T-helper 17 cell (primary cell): ENCODE measurements at regions not wholly inside any gene's neighbourhood (a gene's known extent, or its start where the extent isn't known, plus 50 kb on each side); places are given as distances from the start of the nearest gene placed in this dataset.

ENCODE experiments used
- ATAC-seq: fragments of 150-1000 bp; cut with Tn5 transposase; 2 replicates; pipeline ENCODE4 v1.10.0; 2021; ENCODE audit warnings: mild to moderate bottlenecking, moderate library complexity
- DNase-seq, 3 donors: peaks; one replicate each; pipeline versions ENCODE4 v3.0.0 to v3.0.0-alpha.2; 2020 to 2021
- H3K9me3 ChIP-seq: one replicate; pipeline ENCODE4 v1.7.0; 2013; ENCODE audit warnings: low read length, mild to moderate bottlenecking; ENCODE audit not compliant: control insufficient read depth, poor library complexity, severe bottlenecking
- H3K27ac Mint-ChIP-seq: one replicate; pipeline ENCODE4 v1.8.0; 2022; ENCODE audit warnings: mild to moderate bottlenecking, moderate library complexity, mixed read lengths
- H3K27me3 Mint-ChIP-seq: one replicate; pipeline ENCODE4 v1.8.0; 2022; ENCODE audit warnings: mixed read lengths
- H3K36me3 Mint-ChIP-seq: one replicate; pipeline ENCODE4 v1.8.0; 2022; ENCODE audit warnings: low read depth, mixed read lengths
- H3K4me1 Mint-ChIP-seq: one replicate; pipeline ENCODE4 v1.8.0; 2022; ENCODE audit warnings: mild to moderate bottlenecking, mixed read lengths
- H3K4me3 Mint-ChIP-seq: one replicate; pipeline ENCODE4 v1.8.0; 2022; ENCODE audit warnings: mild to moderate bottlenecking, moderate library complexity, mixed read lengths

DNA sequence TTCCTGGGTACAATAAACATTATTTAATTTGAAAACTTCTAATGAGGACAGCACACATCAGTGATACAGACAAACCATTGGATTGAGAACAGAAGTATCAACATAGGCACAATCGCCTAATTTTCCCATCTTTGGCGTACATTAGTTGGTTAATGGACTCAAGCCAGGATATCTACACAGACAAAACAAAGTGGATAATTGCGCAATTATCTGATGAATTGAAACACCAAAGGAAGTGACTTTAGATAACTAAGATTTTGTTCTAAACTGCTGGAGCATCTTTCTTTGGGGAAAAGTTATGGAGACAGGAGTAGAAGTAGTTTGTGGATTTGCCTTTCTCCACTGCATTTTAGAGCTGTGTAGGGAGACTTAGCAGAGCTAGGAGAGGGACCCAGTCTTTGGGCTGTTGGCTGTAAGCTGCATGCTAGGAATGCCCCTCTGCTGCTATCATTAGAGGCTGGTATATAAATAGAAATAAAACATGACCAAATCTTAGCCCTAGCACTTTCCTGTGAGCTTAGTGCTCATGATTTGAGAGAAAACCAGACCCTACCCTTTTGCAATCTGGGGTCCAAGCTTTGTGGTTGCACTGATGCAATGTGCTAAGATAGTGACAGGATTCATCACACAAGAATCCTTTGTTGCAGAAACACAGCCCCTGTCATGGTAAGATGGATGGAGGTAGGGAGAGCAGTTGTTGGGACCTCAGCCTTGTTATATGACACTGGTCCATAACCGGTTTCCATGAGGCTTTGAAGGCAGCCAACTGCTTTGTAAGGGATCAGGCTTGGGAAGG, 264.5 kb upstream of the PIK3C3 start:
- DNase-seq: no peak
- Mint-ChIP-seq H3K27ac (no peak overlapping the region), H3K4me1 (no peaks in the 10 kb centered on the region), H3K36me3 (no peaks in the 10 kb centered on the region), H3K27me3 (no peaks in the 10 kb centered on the region), H3K4me3 (no peak overlapping the region)
- no peaks in the 10 kb centered on the region for H3K9me3 ChIP-seq
- no peak for ATAC-seq

DNA sequence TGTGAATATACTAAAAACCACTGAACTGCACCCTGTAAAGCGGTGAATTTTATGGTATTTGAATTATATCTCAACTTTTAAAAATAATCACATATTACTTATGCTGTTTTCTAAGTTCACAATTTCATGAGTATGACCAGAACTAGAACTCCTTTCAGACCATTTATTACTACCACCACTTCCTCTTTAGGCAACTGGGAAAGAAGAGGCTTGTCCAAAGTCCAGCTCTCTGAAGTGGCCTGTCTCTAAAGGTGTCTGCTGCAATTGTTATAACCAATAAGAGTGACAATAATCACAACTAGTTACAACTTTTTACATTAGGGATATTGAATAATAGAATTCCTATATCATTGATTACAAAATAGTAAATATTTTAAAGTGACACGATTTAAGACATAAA, 267.9 kb upstream of the PIK3C3 start:
- Mint-ChIP-seq H3K4me3 (no peak overlapping the region), H3K36me3 (no peaks in the 10 kb centered on the region), H3K27me3 (no peaks in the 10 kb centered on the region), H3K4me1 (no peaks in the 10 kb centered on the region), H3K27ac (no peak overlapping the region)
- DNase-seq (no peak), ATAC-seq (no peak)
- peaks cover 3% of the 10 kb centered on the region for H3K9me3 ChIP-seq

DNA sequence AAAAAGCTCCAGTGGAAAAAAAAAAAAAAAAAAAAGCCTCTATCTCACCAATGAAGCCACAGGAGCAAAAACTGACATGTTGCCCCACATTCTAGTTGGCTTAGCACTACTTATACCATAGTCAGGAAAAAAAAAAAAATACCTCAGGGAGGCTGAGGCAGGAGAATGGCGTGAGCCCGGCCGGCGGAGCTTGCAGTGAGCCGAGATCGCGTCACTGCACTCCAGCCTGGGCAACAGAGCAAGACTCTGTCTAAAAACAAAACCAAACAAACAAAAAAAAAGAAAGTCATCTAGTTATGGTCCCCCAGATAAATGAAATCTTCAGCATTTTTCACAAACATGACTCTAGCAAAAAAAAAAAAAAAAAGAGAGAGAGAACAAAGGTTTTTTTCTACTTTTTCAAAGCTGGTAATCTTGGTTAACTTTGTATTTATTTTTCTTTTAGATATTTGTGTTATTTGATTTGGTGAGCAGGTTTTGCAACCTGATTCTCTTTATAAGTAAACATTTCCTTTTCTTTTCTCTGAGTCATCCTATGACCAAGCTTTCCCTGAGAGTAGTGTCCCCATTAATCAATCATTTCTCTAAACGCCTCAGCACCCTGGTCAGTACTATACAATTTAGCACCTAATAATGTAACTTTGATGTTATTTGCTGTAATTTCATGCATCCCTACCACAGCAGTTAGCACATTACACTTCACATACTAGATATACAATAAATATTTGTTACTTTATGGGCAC, 273.7 kb upstream of the PIK3C3 start:
- no peak for DNase-seq
- Mint-ChIP-seq H3K4me3 (no peak overlapping the region), H3K4me1 (no peaks in the 10 kb centered on the region), H3K27me3 (no peaks in the 10 kb centered on the region), H3K36me3 (no peaks in the 10 kb centered on the region), H3K27ac (no peak overlapping the region)
- peaks cover 3% of the 10 kb centered on the region for H3K9me3 ChIP-seq
- no peak for ATAC-seq

DNA sequence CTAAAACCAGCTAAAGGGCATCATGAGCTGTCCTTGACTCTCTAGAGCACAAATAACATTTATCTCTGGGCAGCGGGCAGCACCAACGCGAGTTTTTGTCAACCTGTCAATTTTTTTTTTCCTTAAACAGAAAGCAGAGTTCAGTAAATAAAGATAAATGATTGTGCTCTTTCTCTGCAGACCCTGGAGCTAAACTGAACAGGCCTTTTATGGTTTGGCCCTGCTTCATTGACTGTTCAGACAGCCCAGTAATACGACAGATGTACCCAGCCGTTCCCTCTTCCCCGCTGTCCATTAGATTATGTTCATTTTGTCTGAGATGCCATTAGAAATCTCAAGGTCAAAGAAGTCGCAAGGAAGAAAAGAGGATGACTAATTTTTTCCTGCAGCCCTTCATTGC, 280.5 kb upstream of the PIK3C3 start:
- no peaks in the 10 kb centered on the region for H3K36me3 Mint-ChIP-seq
- no peak overlapping the region for H3K27ac Mint-ChIP-seq
- no peak for DNase-seq
- no peaks in the 10 kb centered on the region for H3K9me3 ChIP-seq
- H3K27me3 Mint-ChIP-seq: no peaks in the 10 kb centered on the region
- no peak for ATAC-seq
- no peak overlapping the region for H3K4me3 Mint-ChIP-seq
- H3K4me1 Mint-ChIP-seq: no peaks in the 10 kb centered on the region

DNA sequence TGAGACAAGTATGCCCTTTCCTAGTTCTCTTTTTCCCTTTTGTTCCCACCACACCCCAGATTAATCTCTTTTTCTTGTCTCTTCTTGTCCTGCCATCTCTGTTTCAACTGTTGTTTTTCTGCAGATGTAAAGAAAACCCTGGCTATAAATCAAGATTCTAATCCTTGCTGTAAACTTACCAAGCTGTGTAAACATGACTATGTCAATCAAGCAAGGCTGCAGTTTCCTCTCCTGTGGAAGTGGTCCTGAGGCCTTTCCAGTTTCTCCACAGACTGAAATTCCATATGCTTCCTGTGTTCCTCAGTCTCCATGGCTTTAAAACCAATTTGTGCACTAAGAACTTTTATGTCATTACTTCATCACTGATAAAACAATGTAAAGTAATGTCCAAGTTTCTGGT, 288.8 kb upstream of the PIK3C3 start:
- Mint-ChIP-seq H3K27ac (no peak overlapping the region), H3K4me3 (no peak overlapping the region), H3K27me3 (no peaks in the 10 kb centered on the region), H3K36me3 (no peaks in the 10 kb centered on the region), H3K4me1 (no peaks in the 10 kb centered on the region)
- H3K9me3 ChIP-seq: no peaks in the 10 kb centered on the region
- ATAC-seq: no peak
- DNase-seq: no peak

DNA sequence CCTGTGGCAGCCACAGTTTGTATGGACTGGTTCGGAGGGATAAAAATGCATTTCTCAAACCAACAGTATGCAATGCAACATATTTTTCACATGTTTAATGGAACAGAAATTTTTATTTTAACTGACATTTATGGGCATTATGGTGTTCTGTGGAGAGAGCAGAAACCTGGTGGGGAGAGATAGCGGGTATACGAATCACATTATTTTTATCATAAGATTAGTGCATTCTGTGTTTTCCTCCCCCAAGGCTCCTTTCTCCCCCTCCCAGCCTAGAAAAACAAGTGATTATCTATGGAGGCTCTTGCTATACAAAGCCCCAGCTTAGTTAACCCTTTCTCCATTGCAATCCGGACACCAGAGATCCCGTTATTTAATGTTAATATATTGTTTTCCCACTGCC, 289.8 kb upstream of the PIK3C3 start:
- Mint-ChIP-seq H3K36me3 (no peaks in the 10 kb centered on the region), H3K4me3 (no peak overlapping the region), H3K4me1 (no peaks in the 10 kb centered on the region), H3K27ac (no peak overlapping the region), H3K27me3 (no peaks in the 10 kb centered on the region)
- no peaks in the 10 kb centered on the region for H3K9me3 ChIP-seq
- ATAC-seq: no peak
- DNase-seq: no peak

DNA sequence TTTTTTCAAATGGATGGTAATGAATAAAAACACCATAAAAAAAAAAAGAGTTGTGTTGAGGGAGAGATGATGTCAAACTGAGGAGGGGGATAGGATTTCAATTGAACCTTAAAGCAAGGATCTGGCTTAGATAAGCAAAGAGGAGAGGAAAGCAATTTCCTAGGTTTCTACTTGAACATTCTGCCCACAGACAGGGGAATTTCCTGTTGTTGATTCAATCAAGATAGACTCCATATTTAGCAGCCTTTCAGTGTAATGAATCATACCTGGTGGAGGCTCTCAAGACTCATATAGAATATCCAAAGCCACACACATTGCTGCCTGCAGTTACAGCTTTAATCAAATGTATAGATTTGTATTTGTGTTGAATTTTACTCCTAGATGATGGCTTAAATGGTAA, 294.4 kb upstream of the PIK3C3 start:
- H3K4me3 Mint-ChIP-seq: no peak overlapping the region
- no peaks in the 10 kb centered on the region for H3K27me3 Mint-ChIP-seq
- no peak overlapping the region for H3K27ac Mint-ChIP-seq
- no peak for DNase-seq
- H3K4me1 Mint-ChIP-seq: no peaks in the 10 kb centered on the region
- ATAC-seq: no peak
- H3K9me3 ChIP-seq: no peaks in the 10 kb centered on the region
- no peaks in the 10 kb centered on the region for H3K36me3 Mint-ChIP-seq

DNA sequence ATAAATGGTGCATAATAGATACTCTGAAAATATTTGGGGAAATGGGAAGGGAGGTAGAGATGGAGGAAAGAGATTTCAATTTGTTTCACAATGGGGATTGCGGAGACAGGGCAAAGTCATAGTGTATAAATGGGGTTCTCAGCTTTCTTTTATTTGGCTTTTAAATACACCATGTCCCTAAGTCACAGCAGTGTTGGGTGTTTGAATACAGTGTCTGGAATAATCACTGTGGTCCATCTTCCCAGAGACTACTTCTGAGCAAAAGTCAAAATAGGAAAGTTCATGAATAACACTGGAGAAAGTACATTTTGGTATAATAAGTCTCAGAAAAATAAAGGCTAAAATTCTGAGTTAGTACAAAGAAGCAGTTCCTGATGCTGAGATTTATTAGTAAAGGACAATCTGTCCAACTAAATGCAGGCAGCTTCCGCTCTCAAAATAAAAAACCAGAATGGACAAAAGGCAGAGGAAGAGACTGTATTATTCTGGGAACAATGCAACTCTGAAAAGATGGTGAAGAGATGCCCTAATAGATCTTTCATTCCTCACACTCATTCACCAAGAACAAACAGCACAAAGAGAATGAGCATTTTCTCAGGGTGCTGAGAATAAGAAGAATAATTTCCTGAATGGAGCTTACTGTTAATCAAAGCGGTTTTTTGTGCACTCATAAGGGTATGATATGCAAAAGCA, 295.4 kb upstream of the PIK3C3 start:
- no peaks in the 10 kb centered on the region for H3K27me3 Mint-ChIP-seq
- ATAC-seq: no peak

DNA sequence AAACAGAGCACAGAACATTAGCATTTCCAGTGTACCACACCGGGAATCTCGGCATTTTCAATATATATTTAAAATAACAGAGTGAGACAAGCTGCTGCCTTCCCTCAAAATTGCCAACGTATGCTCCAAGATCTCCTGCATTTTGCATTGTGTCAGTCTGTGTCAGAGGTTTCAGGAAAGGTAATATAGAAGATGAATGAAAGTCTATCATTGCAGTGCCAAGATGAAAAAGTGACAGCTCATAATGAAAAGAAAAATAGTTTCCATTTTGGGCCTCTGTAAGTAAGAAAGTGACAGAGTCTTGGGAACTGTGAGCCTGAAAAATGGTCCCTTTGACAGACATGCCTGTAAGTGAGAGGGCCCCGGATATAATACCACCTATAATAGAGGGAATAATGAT, 297.8 kb upstream of the PIK3C3 start:
- DNase-seq (no peak), ATAC-seq (no peak)
- no peaks in the 10 kb centered on the region for H3K9me3 ChIP-seq
- no peak overlapping the region for H3K4me3 Mint-ChIP-seq
- H3K4me1 Mint-ChIP-seq: no peaks in the 10 kb centered on the region
- H3K36me3 Mint-ChIP-seq: no peaks in the 10 kb centered on the region
- H3K27ac Mint-ChIP-seq: no peak overlapping the region
- H3K27me3 Mint-ChIP-seq: no peaks in the 10 kb centered on the region

More for the DNA sequence above, 295.4 kb upstream of the PIK3C3 start:
- no peak overlapping the region for H3K27ac Mint-ChIP-seq
- no peaks in the 10 kb centered on the region for H3K4me1 Mint-ChIP-seq
- no peaks in the 10 kb centered on the region for H3K9me3 ChIP-seq
- H3K36me3 Mint-ChIP-seq: no peaks in the 10 kb centered on the region
- DNase-seq: no peak
- H3K4me3 Mint-ChIP-seq: no peak overlapping the region

DNA sequence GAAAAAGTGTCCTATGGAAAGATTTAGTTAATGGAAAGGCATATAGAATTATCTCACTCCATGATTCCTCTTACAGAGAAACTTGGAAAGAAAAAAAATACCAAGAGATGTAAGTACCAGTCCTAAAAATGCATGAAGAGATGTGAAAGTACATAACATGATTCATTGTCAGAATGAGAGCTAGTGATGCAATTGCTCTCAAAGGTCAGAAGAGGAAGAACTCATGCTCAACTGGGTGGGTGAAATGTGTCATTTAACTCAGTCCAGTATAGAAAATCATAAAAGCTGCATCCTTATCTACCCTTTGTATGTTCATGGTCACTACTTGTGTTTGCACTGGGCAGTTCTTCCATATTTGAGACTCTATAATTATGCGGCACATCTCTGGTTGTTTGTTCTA, 300.0 kb upstream of the PIK3C3 start:
- no peaks in the 10 kb centered on the region for H3K4me1 Mint-ChIP-seq
- DNase-seq: no peak
- no peaks in the 10 kb centered on the region for H3K9me3 ChIP-seq
- no peak for ATAC-seq
- no peak overlapping the region for H3K27ac Mint-ChIP-seq
- H3K36me3 Mint-ChIP-seq: no peaks in the 10 kb centered on the region
- no peaks in the 10 kb centered on the region for H3K27me3 Mint-ChIP-seq
- H3K4me3 Mint-ChIP-seq: no peak overlapping the region

DNA sequence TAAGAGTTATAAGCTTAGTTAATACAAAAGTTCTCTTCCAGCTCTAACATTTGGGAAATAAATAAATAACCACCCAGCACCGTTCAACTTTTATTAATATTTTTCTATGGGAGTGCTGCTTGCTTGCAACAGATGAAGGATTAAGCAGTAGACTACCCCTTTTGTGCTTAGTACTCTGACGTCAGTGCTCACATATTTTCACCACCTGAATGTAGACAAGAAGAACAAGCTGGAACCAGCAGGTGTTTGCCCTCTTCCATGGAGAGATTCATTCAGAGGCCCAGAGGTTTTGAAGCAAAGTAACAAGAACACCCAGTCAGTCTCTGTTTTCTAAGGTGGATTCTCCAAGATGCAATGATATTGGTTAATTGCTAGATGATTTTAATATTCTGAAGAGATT, 307.1 kb upstream of the PIK3C3 start:
- H3K27me3 Mint-ChIP-seq: no peaks in the 10 kb centered on the region
- DNase-seq (no peak), ATAC-seq (no peak)
- no peak overlapping the region for H3K4me3 Mint-ChIP-seq
- no peaks in the 10 kb centered on the region for H3K36me3 Mint-ChIP-seq
- H3K27ac Mint-ChIP-seq: no peak overlapping the region
- no peaks in the 10 kb centered on the region for H3K9me3 ChIP-seq
- H3K4me1 Mint-ChIP-seq: no peaks in the 10 kb centered on the region

DNA sequence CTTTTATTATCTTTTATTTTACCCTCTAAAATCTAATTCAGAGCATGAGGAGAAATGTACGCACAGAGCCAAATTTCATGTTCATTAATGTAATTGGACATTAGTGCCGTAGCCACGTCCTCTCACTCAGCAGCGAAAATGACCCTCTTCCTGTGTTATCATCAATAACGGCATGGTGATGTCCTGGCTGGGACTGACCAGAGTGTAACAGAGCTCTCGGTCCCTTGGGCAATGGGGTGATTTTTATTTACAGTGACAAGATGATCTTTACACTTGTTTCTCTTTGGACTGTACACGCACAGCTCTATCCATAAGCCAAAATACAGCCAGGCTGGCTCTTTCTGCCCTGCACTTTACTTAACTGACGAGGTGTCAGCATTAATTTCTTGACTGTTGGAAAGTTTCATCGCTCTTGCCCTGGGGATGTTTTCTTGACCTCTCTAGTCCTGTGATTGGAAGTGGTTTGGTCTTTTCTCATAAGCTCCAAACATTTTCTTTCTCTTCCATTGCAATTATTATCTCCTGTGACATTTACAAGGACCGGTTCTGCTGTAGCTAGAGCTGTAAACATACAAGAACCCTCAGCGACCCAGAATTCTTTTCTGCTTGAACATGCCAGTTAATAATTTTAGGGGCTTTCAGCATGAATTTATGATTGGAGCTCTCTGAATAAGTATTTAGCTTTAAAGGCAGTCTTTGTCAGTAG, 308.0 kb upstream of the PIK3C3 start:
- ATAC-seq (no peak), DNase-seq (no peak)
- no peak overlapping the region for H3K4me3 Mint-ChIP-seq
- no peak overlapping the region for H3K27ac Mint-ChIP-seq
- H3K4me1 Mint-ChIP-seq: no peaks in the 10 kb centered on the region
- H3K27me3 Mint-ChIP-seq: no peaks in the 10 kb centered on the region
- no peaks in the 10 kb centered on the region for H3K9me3 ChIP-seq
- no peaks in the 10 kb centered on the region for H3K36me3 Mint-ChIP-seq
